Spleen (tissue), 7 donors: ENCODE measurements at regions not wholly inside any gene's neighbourhood (a gene's known extent, or its start where the extent isn't known, plus 50 kb on each side); places are given as distances from the start of the nearest gene placed in this dataset.
"Not testable (repeated sequence)": the region's sequence is repeated elsewhere in the genome, so short reads cannot be mapped to it uniquely, and the experiment has no call there.

Source experiments
- CTCF ChIP-seq, 11 experiments: fragments of 200-600 bp in 7 of 11; fragments of 450-650 bp in 4 of 11; sonication (generic) in 4 of 11; IDR thresholded peaks in 8 of 11; conservative IDR thresholded peaks in 3 of 11; 1 replicate in 7 of 11; 2 replicates in 4 of 11; pipeline versions ENCODE4 v1.4.0 to v1.8.0; 2016 to 2021; ENCODE audit warnings: antibody characterized with exemption in 11 of 11, inconsistent platforms in 4 of 11, mild to moderate bottlenecking in 1 of 11
- POLR2AphosphoS5 ChIP-seq, 3 donors: sonication (generic); formaldehyde crosslinking; IDR thresholded peaks; one replicate each; pipeline ENCODE4 v1.5.1; 2017; ENCODE audit warnings: antibody characterized with exemption in 3 of 3
- donor health status: DM: no; HTN: no; CAD: no; lungs with moderate emphysema.
- donor health status: DM: no; HTN: no; CAD: no.
- donor health status: DM: no; HTN: no; CAD: no.

- TF ChIP-seq CTCF (IDR thresholded peaks at IDR 0.05 in 8 of 11, conservative IDR thresholded peaks at IDR 0.05 in 3 of 11); POLR2AphosphoS5 (IDR thresholded peaks at IDR 0.05): not testable (repeated sequence)
Observed at GRCh38 chr3:75564427-75564826, 99.7 kb upstream of the FRG2C start.
